Activated CD8-positive, alpha-beta memory T cell treated with anti-CD3 and anti-CD28 coated beads, Interleukin-2, amount 50 U/mL, for 4 hours (primary cell): ENCODE measurements at regions not wholly inside any gene's neighbourhood (a gene's known extent, or its start where the extent isn't known, plus 50 kb on each side); places are given as distances from the start of the nearest gene placed in this dataset.

Source experiments
- DNase-seq: peaks from one replicate; pipeline ENCODE4 v3.0.0-alpha.2; 2020

- DNase-seq = no peak
Measured at GRCh38 chr6:169898788-169899480, 147.5 kb downstream of the ERMARD start.

GRCh38 chr6:169897601-169898358 is 146.4 kb downstream of the ERMARD start:
- DNase-seq = no peak

- DNase-seq = no peak
Measured at GRCh38 chr6:169896826-169897456, 145.5 kb downstream of the ERMARD start.

GRCh38 chr6:169895926-169896761 is 144.7 kb downstream of the ERMARD start:
- no peak for DNase-seq

DNA sequence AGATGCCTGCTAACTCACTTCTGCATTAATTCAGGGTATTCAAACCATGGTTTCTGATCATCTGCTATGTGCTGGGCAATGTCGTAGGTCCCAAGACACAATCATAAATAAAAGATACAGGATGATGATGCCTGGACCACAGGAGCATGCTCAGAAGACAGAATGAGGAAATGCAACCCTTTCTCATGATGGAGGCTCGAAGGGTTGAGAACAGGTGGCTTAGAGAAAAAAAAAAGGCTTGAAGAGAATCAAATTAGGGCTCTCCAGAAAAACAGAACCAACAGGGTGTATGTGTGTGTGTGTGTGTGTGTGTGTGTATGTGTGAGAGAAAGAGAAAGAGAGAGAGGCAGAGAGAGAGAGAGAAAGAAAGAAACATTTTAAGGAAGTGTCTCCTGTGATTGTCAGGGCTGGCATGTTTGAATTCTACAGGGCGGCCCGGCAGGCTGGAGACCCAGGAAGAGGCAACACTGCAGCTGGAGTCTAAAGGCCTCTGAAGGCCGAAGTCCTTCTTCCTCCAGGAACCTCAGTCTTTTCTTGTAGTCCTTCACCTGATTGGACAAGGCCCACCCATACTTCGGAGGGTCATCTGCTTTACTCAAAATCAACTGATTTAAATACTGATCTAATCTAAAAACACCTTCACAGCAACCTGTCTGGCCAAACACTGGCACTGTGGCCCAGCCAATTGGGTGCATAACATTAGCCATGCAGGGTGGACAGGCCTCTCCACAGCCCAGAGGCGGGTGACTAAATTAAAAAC is 143.8 kb downstream of the ERMARD start:
- no peak for DNase-seq

- no peak for DNase-seq
Measured at GRCh38 chr6:169894377-169894960, 143.0 kb downstream of the ERMARD start.

- DNase-seq = no peak
Measured at GRCh38 chr6:169893624-169894023, 142.2 kb downstream of the ERMARD start.

DNA sequence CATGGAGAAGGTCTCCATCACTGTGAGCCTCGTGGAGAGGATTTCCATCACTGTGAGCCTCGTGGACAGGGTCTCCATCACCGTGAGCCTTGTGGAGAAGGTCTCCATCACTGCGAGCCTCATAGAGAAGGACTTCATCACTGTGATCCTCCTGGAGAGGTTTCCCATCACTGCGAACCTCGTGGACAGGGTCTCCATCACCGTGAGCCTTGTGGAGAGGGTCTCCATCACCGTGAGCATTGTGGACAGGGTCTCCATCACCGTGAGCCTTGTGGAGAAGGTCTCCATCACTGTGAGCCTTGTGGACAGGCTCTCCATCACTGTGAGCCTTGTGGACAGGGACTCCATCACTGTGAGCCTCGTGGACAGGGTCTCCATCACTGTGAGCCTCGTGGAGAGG is 140.4 kb downstream of the ERMARD start:
- no peak for DNase-seq

- DNase-seq = no peak
Measured at GRCh38 chr6:169891421-169891820, 140.0 kb downstream of the ERMARD start.

- no peak for DNase-seq
Measured at GRCh38 chr6:169890901-169891300, 139.5 kb downstream of the ERMARD start.

DNA sequence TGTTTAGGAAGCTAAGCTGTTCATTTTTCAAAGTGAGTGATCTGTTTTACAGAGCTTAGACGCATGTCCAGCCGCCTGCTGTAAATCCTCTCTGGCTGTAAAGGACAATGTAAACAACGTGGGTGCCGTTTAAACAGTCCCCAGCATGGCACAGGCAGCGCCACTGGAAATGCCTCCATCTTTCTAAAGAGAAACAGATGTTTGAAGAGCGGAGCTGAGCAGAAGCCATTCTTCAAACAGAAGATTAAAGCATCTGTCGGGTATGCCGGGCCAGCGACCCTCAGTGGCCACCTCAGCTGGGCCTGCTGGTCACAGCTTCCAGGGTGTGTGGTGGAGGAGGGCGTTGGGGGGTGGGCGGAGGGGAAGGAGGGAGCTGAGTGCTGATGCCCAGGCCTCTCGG is 138.6 kb downstream of the ERMARD start:
- no peak for DNase-seq

- no peak for DNase-seq
Measured at GRCh38 chr6:169887529-169888140, 136.2 kb downstream of the ERMARD start.

DNA sequence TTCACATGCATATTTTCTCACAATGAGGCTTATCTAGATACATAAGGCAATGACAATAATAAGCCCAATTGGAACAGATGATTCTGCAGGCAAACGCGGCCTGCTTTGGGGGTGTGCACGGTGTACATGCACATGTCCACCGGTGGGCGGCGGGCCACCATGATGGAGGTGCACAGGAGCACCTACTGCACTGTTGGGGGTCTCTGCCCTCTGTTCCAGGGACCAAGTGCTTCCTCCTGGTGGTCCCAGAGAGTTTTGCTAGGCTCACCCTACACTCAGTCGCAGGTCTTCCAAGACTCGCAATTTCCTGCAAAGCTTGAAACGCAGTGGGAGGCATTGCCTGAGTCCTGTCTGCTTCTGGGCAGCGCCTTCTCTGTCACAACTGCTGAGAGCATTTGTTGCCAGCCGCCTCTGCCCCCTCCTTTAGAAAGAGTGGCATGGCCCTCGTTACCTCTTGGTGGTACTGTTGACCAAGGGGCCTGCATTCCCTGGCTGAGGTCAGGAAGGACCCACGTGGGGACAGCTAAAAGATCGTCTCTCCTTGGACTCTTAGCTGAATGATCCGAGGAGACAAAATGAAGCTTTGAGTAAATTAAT is 135.3 kb downstream of the ERMARD start:
- no peak for DNase-seq

DNA sequence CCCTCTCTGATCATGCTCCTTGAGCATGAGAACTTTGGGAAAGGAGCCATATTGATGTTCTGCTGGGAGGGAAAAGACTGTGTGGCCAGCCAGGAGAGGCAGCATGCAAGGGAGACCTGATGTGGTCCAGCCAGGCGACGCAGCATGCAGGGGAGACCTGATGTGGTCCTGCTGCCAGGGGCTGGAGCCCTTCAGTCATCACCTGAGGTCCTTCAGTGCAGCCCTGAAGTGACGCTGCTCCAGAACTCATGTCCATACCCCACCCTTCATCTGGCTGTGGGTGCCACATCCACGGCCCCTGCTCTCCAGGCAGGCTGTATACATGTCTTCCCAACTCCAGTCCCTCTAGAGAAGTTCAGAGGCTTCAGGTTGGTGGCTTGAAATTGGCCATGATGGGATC is 134.4 kb downstream of the ERMARD start:
- no peak for DNase-seq

DNA sequence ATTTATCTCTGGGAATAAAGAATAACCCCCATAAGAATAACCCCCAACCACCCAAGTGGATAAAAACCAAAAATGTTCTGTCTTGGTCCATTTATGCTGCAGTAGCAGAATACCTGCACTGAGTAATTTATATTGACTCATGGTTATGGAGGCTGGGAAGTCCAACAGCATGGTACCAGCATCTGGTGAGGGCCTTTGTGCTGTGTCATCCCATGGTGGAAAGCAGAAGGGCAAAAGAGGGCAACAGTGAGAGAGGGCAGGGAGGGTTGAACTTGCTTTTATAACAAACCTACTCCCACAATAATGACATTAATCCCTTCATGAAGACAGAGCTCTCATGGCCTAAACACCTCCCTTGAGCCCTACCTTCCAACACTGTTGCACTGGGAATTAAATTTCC is 133.7 kb downstream of the ERMARD start:
- DNase-seq = no peak

DNA sequence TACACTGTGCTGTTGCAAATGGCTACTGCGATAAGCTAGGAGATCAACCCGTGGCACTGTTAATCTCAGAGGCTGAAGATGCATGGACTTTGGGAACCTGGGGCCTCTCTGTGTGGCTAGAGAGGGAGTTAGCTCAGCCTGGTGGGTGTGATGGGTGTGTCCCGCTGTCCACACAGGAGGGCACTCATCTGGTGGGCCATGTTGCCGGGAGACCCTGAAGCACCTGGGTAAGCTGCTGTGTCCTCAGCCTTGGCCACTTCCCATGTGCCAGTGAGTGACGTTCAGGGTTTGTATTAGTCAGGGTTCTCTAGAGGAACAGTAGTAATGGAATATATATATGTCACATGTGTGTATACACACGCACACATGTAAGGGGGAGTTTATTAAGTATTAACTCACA is 132.7 kb downstream of the ERMARD start:
- DNase-seq = no peak

DNA sequence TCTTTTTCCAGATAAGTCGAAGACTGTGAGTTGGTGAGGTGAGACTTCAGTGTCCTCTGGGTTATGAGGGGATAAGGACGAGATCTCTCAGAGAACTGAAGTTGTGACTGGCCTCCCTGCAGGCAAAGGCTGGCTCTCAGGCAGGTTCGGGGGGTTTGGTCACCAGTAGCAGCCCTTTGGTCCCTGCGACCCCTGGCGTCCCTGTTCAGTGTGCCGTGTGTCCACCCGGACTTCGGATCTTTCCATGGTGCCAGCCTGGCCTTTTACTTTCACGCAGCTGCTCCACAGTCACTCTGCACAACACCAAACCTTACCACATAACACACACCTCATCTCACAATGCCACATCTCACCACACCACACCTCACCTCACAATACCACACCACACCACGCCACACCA is 131.9 kb downstream of the ERMARD start:
- no peak for DNase-seq

GRCh38 chr6:169881976-169882375 is 130.6 kb downstream of the ERMARD start:
- no peak for DNase-seq

DNA sequence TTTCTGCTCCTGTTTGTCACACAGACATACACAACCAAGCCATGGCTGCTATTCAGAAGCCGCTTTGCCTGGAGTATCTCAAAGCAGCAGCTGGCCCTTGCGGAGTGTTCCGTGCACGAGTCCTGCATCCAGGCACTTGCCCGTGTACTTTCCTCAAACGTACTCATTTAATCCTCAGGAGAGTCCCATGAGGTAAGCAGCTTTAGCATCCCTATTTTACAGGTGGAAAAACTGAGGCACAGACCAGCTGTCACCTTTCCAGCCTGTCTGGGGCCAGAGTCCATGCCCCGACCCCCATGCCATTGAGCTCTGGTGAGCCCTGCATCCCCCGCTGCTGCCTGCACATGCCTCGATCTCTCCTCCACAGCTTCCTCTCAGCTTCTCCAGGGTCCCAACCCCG is 130.0 kb downstream of the ERMARD start:
- no peak for DNase-seq

GRCh38 chr6:169880516-169880915 is 129.1 kb downstream of the ERMARD start:
- no peak for DNase-seq

DNA sequence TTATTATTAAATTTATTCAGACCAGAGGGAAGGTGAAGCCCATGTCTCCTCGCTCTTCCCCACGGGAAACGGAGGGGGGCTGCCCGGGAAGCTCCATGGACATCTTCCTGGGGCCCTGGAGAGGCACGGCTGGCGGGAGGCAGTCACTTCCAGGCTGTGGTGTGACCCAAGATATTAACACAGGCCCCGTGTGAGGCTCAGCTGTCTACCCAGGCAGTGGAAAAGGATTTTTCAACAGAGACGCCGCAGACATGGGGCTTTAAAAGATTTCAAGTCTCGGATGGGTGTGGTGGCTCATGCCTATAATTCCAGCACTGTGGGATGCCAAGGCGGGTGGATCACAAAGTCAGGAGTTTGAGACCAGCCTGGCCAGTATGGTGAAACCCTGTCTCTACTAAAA is 117.9 kb downstream of the ERMARD start:
- no peak for DNase-seq
